T-helper 1 cell treated with Interleukin-12 subunit alpha and Interleukin-12 subunit beta and Interleukin-4 antibody, amounts not matched to agents 30 μg/mL and 1 μg/mL, for 36 hours (primary cell): ENCODE measurements at regions not wholly inside any gene's neighbourhood (a gene's known extent, or its start where the extent isn't known, plus 50 kb on each side); places are given as distances from the start of the nearest gene placed in this dataset.

ENCODE experiments used
- H3K27ac Mint-ChIP-seq: one replicate; pipeline ENCODE4 v1.8.0; 2021; ENCODE audit warnings: mild to moderate bottlenecking, mixed read lengths
- H3K27me3 Mint-ChIP-seq: one replicate; pipeline ENCODE4 v1.8.0; 2021; ENCODE audit warnings: low read depth, mixed read lengths
- H3K36me3 Mint-ChIP-seq: one replicate; pipeline ENCODE4 v1.8.0; 2021; ENCODE audit warnings: low read depth, mixed read lengths
- H3K4me1 Mint-ChIP-seq: one replicate; pipeline ENCODE4 v1.8.0; 2021; ENCODE audit warnings: low read depth, mixed read lengths
- H3K4me3 Mint-ChIP-seq: one replicate; pipeline ENCODE4 v1.8.0; 2021; ENCODE audit warnings: mild to moderate bottlenecking, moderate library complexity, mixed read lengths
- H3K9me3 Mint-ChIP-seq: one replicate; pipeline ENCODE4 v1.8.0; 2021; ENCODE audit warnings: mixed read lengths

DNA sequence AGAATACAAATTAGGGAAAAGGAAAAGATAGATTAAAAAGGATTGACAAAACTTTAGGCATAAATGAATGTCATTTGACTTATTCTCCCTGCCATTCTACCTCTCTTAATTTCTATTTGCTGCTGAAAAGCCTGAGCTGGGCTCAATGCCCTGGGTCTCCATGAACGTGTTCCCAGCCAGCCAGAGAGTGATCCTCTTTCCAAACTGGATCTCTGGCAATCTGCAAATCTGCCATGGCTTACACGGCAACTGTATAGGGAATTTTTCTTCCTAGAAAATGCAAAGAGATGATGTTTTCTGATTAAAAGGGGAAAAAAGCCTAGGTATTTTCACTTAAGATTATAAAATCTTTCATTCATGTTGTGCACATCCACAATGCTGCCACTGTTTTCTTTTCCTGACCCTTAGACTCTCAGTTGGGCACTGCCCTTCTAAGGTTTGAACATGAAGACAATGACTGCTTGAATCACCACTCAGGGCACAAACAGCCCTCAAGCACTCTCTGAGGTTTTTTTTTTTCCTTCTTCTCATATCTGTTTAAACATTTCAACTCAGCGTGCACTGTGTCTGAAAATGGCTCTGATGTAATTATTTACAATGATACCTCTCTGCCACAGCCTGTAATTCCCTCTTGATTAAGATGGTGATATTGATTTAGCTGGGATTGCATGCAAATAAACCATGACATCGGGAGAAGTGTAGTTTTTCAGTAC lies 60.3 kb downstream of the DACT1 start:
- H3K4me3 Mint-ChIP-seq: no peak overlapping the region
- H3K36me3 Mint-ChIP-seq: no peaks in the 10 kb centered on the region
- no peaks in the 10 kb centered on the region for H3K9me3 Mint-ChIP-seq
- no peaks in the 10 kb centered on the region for H3K27me3 Mint-ChIP-seq
- no peaks in the 10 kb centered on the region for H3K4me1 Mint-ChIP-seq
- H3K27ac Mint-ChIP-seq: no peak overlapping the region

DNA sequence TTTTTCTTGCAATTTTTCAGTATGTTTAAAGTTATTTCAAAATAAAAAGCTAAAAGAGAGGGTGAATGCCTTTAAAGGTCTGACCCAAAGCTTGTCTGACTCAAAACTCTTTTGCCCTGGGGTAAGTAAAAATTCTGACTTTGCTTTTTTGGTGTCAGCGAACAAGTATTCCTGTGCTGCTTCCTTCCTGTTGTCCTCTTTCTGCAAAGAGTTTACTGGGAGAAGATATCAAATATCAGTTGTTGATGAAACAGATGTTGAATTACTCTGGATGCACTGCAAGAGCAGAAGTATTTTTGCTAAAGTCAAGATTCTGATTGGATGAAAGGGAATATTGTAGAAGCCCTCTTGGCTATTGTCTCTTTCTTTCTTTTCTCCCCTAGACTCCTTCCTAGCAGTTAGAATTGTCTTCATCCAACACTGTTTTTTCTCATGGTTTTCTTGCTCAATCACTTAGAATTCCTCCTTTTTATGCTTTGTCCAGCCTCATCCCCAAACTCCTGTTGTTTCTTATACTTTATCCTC lies 62.0 kb downstream of the DACT1 start:
- no peak overlapping the region for H3K4me3 Mint-ChIP-seq
- H3K36me3 Mint-ChIP-seq: no peaks in the 10 kb centered on the region
- H3K27ac Mint-ChIP-seq: no peak overlapping the region
- no peaks in the 10 kb centered on the region for H3K9me3 Mint-ChIP-seq
- H3K4me1 Mint-ChIP-seq: no peaks in the 10 kb centered on the region
- H3K27me3 Mint-ChIP-seq: no peaks in the 10 kb centered on the region

DNA sequence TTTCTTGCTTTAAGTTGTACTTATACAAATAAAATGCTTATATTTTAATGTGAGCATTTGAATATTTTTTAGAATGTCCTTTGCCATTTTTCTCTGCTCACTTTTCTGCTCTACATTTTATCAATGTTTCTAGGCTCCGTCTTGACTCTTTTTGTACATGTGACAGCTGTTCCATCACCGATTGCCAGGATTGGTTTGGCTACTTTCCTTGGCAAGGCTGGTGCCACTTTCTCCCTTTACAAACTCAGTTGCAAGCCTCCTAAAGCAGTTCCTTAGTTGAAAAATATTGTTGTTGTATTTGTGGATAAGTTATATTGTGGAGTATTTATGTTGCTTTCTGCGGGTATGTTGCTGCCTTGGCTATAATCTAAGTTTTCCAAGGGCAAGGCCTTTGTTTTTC lies 63.4 kb downstream of the DACT1 start:
- Mint-ChIP-seq H3K36me3 (no peaks in the 10 kb centered on the region), H3K9me3 (no peaks in the 10 kb centered on the region), H3K4me1 (no peaks in the 10 kb centered on the region), H3K27me3 (no peaks in the 10 kb centered on the region), H3K4me3 (no peak overlapping the region), H3K27ac (no peak overlapping the region)

DNA sequence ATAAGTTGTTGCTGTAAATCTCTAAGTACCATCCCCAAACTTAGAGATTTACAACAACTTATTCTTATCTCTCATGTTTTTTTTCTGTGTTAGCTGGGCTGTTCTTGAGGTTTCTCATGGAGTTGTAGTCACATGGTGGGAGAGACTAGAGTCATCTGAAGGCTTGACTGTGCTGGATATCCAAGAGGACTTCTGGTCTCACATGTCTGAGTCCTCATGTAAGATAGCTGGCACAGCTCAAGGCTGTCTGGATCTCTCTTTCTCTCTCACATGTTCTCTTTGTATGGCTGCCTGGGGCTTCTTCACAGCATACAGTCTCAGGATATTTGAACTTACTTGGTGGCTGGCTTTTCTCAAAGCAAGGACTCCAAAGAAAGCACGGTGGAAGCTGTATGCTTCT lies 63.8 kb downstream of the DACT1 start:
- Mint-ChIP-seq H3K27ac (no peak overlapping the region), H3K9me3 (no peaks in the 10 kb centered on the region), H3K4me1 (no peaks in the 10 kb centered on the region), H3K36me3 (no peaks in the 10 kb centered on the region), H3K27me3 (no peaks in the 10 kb centered on the region), H3K4me3 (no peak overlapping the region)

DNA sequence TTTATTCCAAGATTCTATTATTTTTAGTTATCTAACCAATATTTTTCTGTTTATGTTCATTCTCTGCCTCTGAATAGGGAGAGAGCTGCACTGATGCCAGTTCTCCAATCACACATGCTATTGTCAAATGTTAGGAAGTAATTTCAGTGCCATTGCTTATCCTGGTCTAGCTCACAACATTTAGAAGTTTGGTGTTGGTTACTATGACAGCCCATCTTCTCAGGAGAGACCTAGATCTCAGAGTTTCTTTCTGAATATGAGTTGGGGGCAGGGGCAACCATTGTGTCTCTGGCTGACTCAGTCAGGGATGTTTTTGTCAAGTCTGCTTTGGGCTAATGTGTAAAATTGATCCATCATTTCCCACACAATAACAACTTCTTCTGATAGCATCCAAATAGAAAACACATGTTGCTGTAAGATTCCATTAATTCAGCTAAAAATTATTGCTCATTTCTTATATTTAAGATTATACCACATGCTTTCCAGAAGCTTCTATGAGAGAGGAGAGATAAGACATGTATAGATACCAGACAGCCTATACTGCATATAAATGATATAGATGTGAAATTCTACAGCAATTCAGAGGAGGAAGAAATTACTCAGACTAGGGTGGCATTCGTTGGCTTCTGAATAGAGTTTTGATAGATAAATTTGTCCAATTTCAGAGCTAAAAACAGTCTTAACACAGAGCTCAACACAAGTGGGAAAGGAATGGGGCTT lies 64.8 kb downstream of the DACT1 start:
- Mint-ChIP-seq H3K27ac (no peak overlapping the region), H3K9me3 (no peaks in the 10 kb centered on the region), H3K27me3 (peaks cover 1% of the 10 kb centered on the region), H3K4me1 (no peaks in the 10 kb centered on the region), H3K36me3 (no peaks in the 10 kb centered on the region), H3K4me3 (no peak overlapping the region)

DNA sequence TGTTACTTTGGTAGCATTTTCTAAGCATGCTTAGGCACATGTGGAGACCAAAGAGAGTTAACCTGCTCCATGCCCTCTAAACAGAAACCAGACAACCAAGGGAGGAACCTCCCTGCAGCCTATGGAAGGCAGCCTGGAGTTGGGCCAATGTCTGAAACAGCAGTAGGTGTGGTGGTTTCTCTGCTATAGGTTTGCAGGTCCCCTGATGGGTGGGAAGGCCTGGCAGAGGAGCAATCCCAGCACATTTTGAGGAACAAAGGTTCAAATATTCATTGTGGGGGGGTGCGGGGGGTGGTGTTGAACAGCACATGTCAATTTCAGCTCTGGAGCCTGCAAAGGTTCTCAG lies 65.4 kb downstream of the DACT1 start:
- H3K9me3 Mint-ChIP-seq: no peaks in the 10 kb centered on the region
- no peak overlapping the region for H3K27ac Mint-ChIP-seq
- H3K4me1 Mint-ChIP-seq: no peaks in the 10 kb centered on the region
- peaks cover 5% of the 10 kb centered on the region for H3K27me3 Mint-ChIP-seq
- no peaks in the 10 kb centered on the region for H3K36me3 Mint-ChIP-seq
- H3K4me3 Mint-ChIP-seq: no peak overlapping the region

DNA sequence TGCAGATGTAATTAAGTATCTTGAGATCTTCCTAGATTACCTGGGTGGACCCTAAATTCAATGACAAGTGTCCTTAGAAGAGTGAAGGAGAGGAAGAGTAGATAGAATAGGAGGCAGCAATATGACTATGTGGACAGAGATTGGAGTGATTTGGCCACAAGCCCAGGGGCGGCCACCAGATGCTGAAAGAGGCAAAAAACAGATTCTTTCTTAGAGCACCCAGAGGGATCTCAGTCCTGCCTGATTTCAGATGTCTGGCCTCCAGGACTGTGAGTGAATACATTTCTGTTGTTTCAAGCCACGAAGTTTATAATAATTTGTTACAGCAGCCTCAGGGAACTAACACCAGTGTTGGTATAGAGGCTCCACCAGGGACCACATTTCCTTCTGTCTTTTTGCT lies 67.3 kb downstream of the DACT1 start:
- H3K4me3 Mint-ChIP-seq: no peak overlapping the region
- no peaks in the 10 kb centered on the region for H3K4me1 Mint-ChIP-seq
- no peaks in the 10 kb centered on the region for H3K36me3 Mint-ChIP-seq
- H3K9me3 Mint-ChIP-seq: no peaks in the 10 kb centered on the region
- no peak overlapping the region for H3K27ac Mint-ChIP-seq
- peaks cover 5% of the 10 kb centered on the region for H3K27me3 Mint-ChIP-seq

DNA sequence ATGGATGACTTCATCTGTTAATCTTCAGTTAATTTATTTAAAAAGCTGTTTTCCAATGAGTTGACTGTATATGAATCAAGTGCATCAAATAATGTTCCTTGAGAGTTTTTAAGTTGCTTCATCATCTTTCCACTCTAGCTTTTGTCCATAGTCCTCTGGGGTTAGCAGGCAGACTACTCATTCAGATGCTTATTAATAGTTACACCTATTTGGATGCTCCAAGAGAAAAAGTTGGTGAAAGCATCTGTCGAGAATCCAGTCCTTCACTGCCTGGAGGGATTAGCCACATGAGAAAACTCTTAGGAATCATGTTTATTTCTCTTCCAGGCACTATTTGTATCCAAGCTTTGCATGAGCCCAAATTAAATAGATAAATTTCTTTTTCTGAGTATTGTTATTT lies 70.2 kb downstream of the DACT1 start:
- Mint-ChIP-seq H3K27ac (no peak overlapping the region), H3K36me3 (no peaks in the 10 kb centered on the region), H3K9me3 (no peaks in the 10 kb centered on the region), H3K4me3 (no peak overlapping the region), H3K4me1 (no peaks in the 10 kb centered on the region), H3K27me3 (peaks cover 5% of the 10 kb centered on the region)

DNA sequence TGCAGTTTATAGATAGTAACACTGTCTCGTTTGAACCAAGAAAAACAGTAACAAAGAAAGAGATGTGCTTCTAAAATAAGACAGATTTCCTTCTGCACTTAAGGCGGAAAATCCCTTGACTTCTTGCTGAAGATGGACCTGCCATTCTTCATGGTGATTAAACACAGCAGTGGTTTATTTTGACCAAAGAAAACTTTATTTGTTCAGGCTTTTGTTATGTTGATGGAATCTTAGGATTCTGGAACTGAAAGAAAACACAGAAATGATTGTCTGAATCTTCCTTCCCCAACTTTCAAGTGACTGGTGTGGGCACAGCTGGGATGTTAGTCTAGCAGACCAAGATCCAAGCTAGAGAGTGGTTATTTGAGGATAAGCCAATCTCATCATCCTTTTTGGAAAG lies 72.2 kb downstream of the DACT1 start:
- Mint-ChIP-seq H3K27ac (no peak overlapping the region), H3K9me3 (no peaks in the 10 kb centered on the region), H3K4me1 (no peaks in the 10 kb centered on the region), H3K36me3 (no peaks in the 10 kb centered on the region), H3K4me3 (no peak overlapping the region), H3K27me3 (peaks cover 5% of the 10 kb centered on the region)

DNA sequence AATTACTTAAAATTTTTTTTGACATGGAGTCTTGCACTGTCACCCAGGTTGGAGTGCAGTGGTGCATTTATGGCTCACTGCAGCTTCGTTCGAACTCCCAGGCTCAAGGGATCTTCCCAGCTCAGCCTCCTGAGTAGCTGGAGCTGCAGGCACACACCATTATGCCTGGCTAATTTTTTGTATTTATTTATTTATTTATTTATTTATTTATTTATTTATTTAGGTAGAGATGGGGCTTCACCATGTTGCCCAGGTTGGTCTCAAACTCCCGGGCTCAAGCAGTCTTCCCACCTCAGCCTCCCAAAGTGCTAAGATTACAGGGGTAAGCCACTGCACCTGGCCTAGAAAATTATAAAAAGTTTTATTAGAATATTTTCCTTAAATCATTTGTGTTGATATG lies 73.6 kb downstream of the DACT1 start:
- no peaks in the 10 kb centered on the region for H3K9me3 Mint-ChIP-seq
- H3K27me3 Mint-ChIP-seq: peaks cover 5% of the 10 kb centered on the region

DNA sequence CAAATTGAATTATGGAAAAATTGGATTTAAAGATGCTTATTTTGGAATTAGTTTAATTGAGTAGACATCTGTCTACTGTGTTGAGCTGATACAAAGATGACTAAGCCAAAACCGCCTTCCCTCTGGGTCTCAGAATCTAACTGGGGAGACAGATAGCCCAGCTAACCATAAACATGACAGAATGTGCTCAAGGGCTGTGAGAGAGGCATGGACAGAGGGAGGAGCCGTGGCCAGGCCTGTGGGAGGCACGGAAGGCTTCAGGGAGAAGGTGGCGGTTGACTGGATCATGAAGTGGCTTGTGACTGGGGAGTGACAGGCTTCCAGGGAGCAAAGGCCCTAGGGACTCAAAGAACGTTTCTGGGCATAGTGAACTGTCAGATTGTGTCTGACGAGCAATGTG lies 74.6 kb downstream of the DACT1 start:
- Mint-ChIP-seq H3K4me1 (peaks cover 5% of the 10 kb centered on the region), H3K27ac (no peak overlapping the region), H3K4me3 (no peak overlapping the region), H3K27me3 (peaks cover 5% of the 10 kb centered on the region), H3K9me3 (no peaks in the 10 kb centered on the region), H3K36me3 (no peaks in the 10 kb centered on the region)

More for the DNA sequence above, 73.6 kb downstream of the DACT1 start:
- H3K4me3 Mint-ChIP-seq: no peak overlapping the region
- H3K36me3 Mint-ChIP-seq: no peaks in the 10 kb centered on the region
- H3K4me1 Mint-ChIP-seq: peaks cover 2% of the 10 kb centered on the region
- H3K27ac Mint-ChIP-seq: no peak overlapping the region

DNA sequence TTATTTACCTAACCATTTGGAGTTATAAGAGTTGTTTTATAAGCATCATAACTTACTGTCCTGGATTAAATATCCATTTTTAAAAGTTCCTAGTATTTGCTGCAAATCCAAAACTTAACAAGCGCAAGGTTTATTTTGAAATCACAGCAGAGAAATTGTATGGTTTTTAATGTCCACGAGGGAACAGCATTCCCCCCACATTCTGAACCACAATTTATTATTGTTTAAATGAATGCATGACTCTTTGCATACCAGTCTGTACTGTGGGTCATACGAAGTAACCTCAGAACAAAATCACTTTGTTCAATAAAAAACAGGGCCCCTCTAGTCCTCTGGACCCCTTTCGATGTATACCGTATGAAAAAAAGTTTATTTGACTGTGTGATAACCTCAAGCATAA lies 75.9 kb downstream of the DACT1 start:
- Mint-ChIP-seq H3K27ac (no peak overlapping the region), H3K9me3 (no peaks in the 10 kb centered on the region), H3K36me3 (no peaks in the 10 kb centered on the region), H3K4me3 (no peak overlapping the region), H3K27me3 (no peaks in the 10 kb centered on the region), H3K4me1 (peaks cover 5% of the 10 kb centered on the region)

DNA sequence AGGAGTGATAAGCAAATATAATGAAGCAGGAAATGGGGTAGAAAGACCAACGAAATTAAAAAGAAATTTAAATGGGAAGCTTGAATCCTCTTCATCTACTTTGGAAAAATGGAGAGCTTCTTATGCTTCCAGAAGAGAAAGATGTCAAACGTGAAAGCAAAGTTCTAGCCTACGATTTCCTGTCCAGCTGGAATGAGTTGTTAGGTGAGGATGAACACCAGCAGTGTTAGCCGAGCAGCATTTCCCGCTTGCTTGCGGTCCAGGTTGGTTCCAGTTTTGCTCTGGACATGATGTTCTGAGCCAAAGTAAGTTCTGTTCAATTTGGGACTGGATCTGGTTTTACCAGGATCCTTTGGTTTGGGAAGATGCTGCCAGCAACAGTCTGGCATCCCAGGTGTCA lies 78.9 kb downstream of the DACT1 start:
- no peaks in the 10 kb centered on the region for H3K27me3 Mint-ChIP-seq
- no peaks in the 10 kb centered on the region for H3K9me3 Mint-ChIP-seq
- no peak overlapping the region for H3K4me3 Mint-ChIP-seq
- peaks cover 5% of the 10 kb centered on the region for H3K4me1 Mint-ChIP-seq
- H3K36me3 Mint-ChIP-seq: no peaks in the 10 kb centered on the region
- H3K27ac Mint-ChIP-seq: no peak overlapping the region

DNA sequence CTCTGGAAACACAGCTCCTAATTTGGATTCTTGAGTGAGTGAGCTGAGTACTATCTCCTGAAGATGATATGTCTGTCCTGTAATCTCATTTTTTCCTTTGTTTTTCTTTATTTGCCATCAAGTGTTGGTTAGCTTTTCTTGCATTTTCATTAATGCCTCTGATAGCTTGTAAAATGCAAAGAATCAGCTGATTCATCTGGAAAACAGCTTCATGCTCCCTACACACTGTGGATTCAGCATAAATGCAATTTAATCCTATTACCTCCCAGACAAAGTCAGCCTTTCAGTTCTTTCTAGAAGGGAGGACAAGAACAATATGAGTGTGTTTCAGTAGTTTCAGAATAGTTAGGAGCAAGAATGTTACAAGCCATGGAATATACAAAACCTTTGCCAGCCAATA lies 79.4 kb downstream of the DACT1 start:
- no peaks in the 10 kb centered on the region for H3K36me3 Mint-ChIP-seq
- no peaks in the 10 kb centered on the region for H3K27me3 Mint-ChIP-seq
- no peaks in the 10 kb centered on the region for H3K9me3 Mint-ChIP-seq
- peaks cover 5% of the 10 kb centered on the region for H3K4me1 Mint-ChIP-seq
- H3K4me3 Mint-ChIP-seq: no peak overlapping the region
- H3K27ac Mint-ChIP-seq: no peak overlapping the region

DNA sequence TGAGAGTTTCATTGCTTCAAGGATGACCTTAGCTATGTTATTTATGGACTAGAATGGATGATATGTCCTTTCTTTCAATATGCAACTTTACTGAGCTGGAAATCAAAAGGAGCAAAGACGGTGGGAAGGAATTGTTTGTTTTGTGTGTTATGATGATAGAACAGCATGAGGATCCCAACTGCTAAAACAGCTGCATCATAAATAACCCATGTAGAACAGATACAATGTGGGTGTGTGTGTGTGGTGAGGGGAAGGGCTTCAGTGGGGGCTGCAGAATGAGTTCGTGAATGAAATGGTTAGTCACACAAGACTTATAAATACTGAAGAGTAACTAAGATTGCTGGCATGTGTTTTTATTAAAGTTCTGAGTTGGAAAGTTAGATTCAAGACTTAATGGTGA lies 80.1 kb downstream of the DACT1 start:
- no peaks in the 10 kb centered on the region for H3K27me3 Mint-ChIP-seq
- H3K36me3 Mint-ChIP-seq: no peaks in the 10 kb centered on the region
- no peak overlapping the region for H3K4me3 Mint-ChIP-seq
- H3K4me1 Mint-ChIP-seq: peaks cover 5% of the 10 kb centered on the region
- no peaks in the 10 kb centered on the region for H3K9me3 Mint-ChIP-seq
- H3K27ac Mint-ChIP-seq: no peak overlapping the region
